ENCODE measurements at regions not wholly inside any gene's neighbourhood (a gene's known extent, or its start where the extent isn't known, plus 50 kb on each side); places are given as distances from the start of the nearest gene placed in this dataset.
"Not testable (repeated sequence)": the region's sequence is repeated elsewhere in the genome, so short reads cannot be mapped to it uniquely, and the experiment has no call there.

DNA sequence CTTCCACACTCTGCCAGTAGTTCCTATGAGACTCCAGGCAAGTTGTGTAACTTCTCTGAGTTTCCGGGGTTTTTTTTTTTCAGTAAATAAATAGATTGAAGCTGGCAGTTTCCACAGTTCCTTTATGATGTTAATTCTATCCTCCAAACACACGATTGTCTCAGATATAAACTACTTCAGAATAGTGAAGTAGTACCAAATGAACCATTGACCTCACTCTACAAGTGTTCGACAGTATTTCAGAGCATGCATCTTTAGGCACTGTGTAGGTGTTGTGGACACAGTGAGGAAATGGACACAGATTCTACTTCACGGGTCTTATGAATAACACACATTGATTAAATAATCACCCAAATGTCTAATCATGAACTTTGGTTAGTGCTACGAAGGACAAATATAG, 136.1 kb upstream of the IGSF10 start:
- intact Hi-C loops (cut with micrococcal nuclease), result no loop called here
- peak overlapping the region in 1 of 7 donors; percentile 4 for H3K27ac Mint-ChIP-seq
- no peak overlapping the region for H3K4me3 Mint-ChIP-seq
- Histone ChIP-seq H3K9me3 (ENCODE audit: control insufficient read depth in 1 of 2, low read length in 2 of 2) (no peaks in the 10 kb centered on the region), H3K27me3 (ENCODE audit: insufficient read depth, low read length) (no peaks in the 10 kb centered on the region), H3K4me1 (ENCODE audit: insufficient read depth, low read length) (no peaks in the 10 kb centered on the region), H3K4me3 (ENCODE audit: low read length in 2 of 2) (no peak overlapping the region), H3K27ac (ENCODE audit: low read depth, low read length) (no peak overlapping the region), H3K36me3 (ENCODE audit: insufficient read depth, low read length) (no peaks in the 10 kb centered on the region)
- ChIA-PET CTCF (ENCODE audit: partially characterized antibody) (interaction anchor here (0.6 kb wide), 1 partner anchor 22 kb away, joined by 3 read pairs; no protein-coding TSS in a partner anchor), POLR2A (ENCODE audit: partially characterized antibody) (no interaction called here)
- peaks cover 0 to 2% of the 10 kb centered on the region in 2 donors for H3K27me3 Mint-ChIP-seq
- no peaks in the 10 kb centered on the region for H3K36me3 Mint-ChIP-seq
- DNase-seq, result no peak
- no peaks in the 10 kb centered on the region for H3K4me1 Mint-ChIP-seq
- no peaks in the 10 kb centered on the region for H3K9me3 Mint-ChIP-seq

DNA sequence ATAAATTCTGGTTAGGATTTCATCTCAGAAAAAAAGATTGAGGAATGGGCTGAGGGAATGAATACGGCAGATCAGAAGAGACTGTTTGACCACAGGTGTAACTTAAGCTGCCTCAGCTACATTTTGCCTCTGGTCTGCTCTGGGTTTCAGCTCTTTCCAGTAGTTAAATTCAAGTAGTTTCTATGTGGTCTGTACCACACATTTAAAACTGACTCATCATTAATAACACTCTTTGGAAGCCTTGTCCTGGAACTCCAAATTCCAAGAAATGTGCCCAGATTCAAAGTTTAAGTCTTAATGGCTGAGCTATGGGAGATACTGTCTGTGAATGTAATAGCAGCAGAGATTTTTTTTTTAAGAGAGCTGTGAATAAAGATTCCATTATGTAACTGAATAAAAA, 133.1 kb upstream of the IGSF10 start:
- no peak overlapping the region for H3K27ac Mint-ChIP-seq
- DNase-seq, result no peak
- H3K9me3 Mint-ChIP-seq, result no peaks in the 10 kb centered on the region
- Histone ChIP-seq H3K27ac (ENCODE audit: low read depth, low read length) (no peak overlapping the region), H3K4me1 (ENCODE audit: insufficient read depth, low read length) (no peaks in the 10 kb centered on the region), H3K4me3 (ENCODE audit: low read length in 2 of 2) (no peak overlapping the region), H3K9me3 (ENCODE audit: control insufficient read depth in 1 of 2, low read length in 2 of 2) (no peaks in the 10 kb centered on the region), H3K27me3 (ENCODE audit: insufficient read depth, low read length) (no peaks in the 10 kb centered on the region), H3K36me3 (ENCODE audit: insufficient read depth, low read length) (no peaks in the 10 kb centered on the region)
- H3K27me3 Mint-ChIP-seq, result peaks cover 0 to 2% of the 10 kb centered on the region in 2 donors
- intact Hi-C loops (cut with micrococcal nuclease), result no loop called here
- H3K4me1 Mint-ChIP-seq, result no peaks in the 10 kb centered on the region
- no peak overlapping the region for H3K4me3 Mint-ChIP-seq
- no peaks in the 10 kb centered on the region for H3K36me3 Mint-ChIP-seq
- CTCF ChIA-PET (ENCODE audit: partially characterized antibody), result interaction anchor here (0.7 kb wide), 1 partner anchor 932 kb away, joined by 3 read pairs; no protein-coding TSS in a partner anchor
- POLR2A ChIA-PET (ENCODE audit: partially characterized antibody), result no interaction called here

DNA sequence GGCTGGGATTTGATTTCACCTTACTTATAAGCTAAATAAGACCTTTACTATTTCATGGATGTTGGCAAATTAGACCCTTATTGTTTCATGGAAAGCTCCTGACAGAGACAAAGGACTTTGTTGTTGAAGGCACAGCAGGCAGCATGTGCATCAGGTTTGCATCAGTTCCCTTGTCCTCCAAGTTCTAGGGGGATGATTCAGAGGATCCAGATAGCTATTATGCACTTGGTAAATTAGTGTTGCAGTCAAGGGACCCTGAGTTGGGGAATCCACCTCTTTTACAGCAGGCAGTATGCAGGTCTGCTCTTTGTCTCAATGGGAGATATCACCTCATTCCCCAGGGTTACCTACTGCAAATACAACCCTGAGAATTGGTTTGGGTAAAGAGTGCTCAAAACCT, 131.4 kb upstream of the IGSF10 start:
- peaks cover 0 to 2% of the 10 kb centered on the region in 2 donors for H3K27me3 Mint-ChIP-seq
- no peaks in the 10 kb centered on the region for H3K4me1 Mint-ChIP-seq
- H3K9me3 ChIP-seq (ENCODE audit: control insufficient read depth in 1 of 2, low read length in 2 of 2), result no peaks in the 10 kb centered on the region
- POLR2A ChIA-PET (ENCODE audit: partially characterized antibody), result no interaction called here
- H3K36me3 Mint-ChIP-seq, result no peaks in the 10 kb centered on the region
- no peak for DNase-seq
- no peak overlapping the region for H3K4me3 Mint-ChIP-seq
- intact Hi-C loops (cut with micrococcal nuclease), result no loop called here
- CTCF ChIA-PET (ENCODE audit: partially characterized antibody), result no interaction called here
- no peaks in the 10 kb centered on the region for H3K9me3 Mint-ChIP-seq
- H3K27me3 ChIP-seq (ENCODE audit: insufficient read depth, low read length), result no peaks in the 10 kb centered on the region
- H3K4me1 ChIP-seq (ENCODE audit: insufficient read depth, low read length), result no peaks in the 10 kb centered on the region
- H3K27ac ChIP-seq (ENCODE audit: low read depth, low read length), result no peak overlapping the region
- H3K4me3 ChIP-seq (ENCODE audit: low read length in 2 of 2), result no peak overlapping the region
- no peak overlapping the region for H3K27ac Mint-ChIP-seq
- H3K36me3 ChIP-seq (ENCODE audit: insufficient read depth, low read length), result no peaks in the 10 kb centered on the region

DNA sequence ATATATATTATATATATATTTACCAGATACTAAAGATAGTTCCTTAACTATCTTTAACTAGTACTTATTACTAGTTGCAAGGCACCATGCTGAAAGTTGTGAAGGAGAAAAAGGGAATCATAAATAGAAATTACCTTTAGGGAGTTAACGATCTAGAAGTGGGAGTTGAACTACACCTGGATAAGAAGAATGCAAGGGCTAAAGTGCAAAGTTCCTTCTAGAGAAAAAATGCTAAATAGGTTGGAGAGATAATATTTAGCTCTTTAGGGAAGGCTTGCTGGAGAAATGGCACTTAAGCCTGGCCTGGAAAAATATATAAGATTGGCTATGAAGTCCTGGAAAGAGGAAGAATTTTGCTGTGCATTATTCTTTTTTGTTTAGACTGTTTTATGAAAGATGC, 130.6 kb upstream of the IGSF10 start:
- Mint-ChIP-seq H3K27me3 (peaks cover 0 to 2% of the 10 kb centered on the region in 2 donors), H3K9me3 (no peaks in the 10 kb centered on the region), H3K4me1 (no peaks in the 10 kb centered on the region), H3K27ac (no peak overlapping the region), H3K36me3 (no peaks in the 10 kb centered on the region), H3K4me3 (no peak overlapping the region)
- DNase-seq, result no peak
- Histone ChIP-seq H3K36me3 (ENCODE audit: insufficient read depth, low read length) (no peaks in the 10 kb centered on the region), H3K27ac (ENCODE audit: low read depth, low read length) (no peak overlapping the region), H3K27me3 (ENCODE audit: insufficient read depth, low read length) (no peaks in the 10 kb centered on the region), H3K4me3 (ENCODE audit: low read length in 2 of 2) (no peak overlapping the region), H3K4me1 (ENCODE audit: insufficient read depth, low read length) (no peaks in the 10 kb centered on the region), H3K9me3 (ENCODE audit: control insufficient read depth in 1 of 2, low read length in 2 of 2) (no peaks in the 10 kb centered on the region)
- ChIA-PET POLR2A (ENCODE audit: partially characterized antibody) (no interaction called here), CTCF (ENCODE audit: partially characterized antibody) (no interaction called here)
- intact Hi-C loops (cut with micrococcal nuclease), result no loop called here

DNA sequence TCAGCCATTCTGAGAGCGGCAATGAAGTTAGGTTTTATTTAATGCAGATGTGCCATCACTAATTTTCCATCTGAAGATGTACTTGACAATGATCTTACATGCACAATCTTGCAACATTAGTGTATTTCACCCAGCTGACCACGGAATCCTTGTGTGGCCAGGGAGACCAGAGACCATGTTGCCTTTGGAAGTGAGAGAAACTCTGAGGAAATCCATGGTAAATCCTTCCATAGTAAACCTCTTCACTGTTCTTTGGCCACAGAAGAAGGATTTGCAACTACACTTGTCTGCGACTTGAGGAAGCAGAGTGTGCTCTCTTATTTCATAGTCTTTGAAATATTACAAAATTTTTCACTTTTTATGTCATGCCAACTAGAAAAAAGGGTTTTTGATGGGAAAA, 128.4 kb upstream of the IGSF10 start:
- intact Hi-C loops (cut with micrococcal nuclease), result no loop called here
- ChIA-PET POLR2A (ENCODE audit: partially characterized antibody) (no interaction called here), CTCF (ENCODE audit: partially characterized antibody) (no interaction called here)
- no peak overlapping the region for H3K27ac ChIP-seq (ENCODE audit: low read depth, low read length)
- H3K4me3 Mint-ChIP-seq, result no peak overlapping the region
- no peaks in the 10 kb centered on the region for H3K36me3 Mint-ChIP-seq
- DNase-seq, result no peak
- no peaks in the 10 kb centered on the region for H3K36me3 ChIP-seq (ENCODE audit: insufficient read depth, low read length)
- H3K27me3 ChIP-seq (ENCODE audit: insufficient read depth, low read length), result no peaks in the 10 kb centered on the region
- peaks cover under 1 to 2% of the 10 kb centered on the region in 2 donors for H3K27me3 Mint-ChIP-seq
- H3K9me3 Mint-ChIP-seq, result no peaks in the 10 kb centered on the region
- H3K4me1 Mint-ChIP-seq, result no peaks in the 10 kb centered on the region
- no peak overlapping the region for H3K27ac Mint-ChIP-seq
- no peaks in the 10 kb centered on the region for H3K4me1 ChIP-seq (ENCODE audit: insufficient read depth, low read length)
- H3K9me3 ChIP-seq (ENCODE audit: control insufficient read depth in 1 of 2, low read length in 2 of 2), result no peaks in the 10 kb centered on the region
- H3K4me3 ChIP-seq (ENCODE audit: low read length in 2 of 2), result no peak overlapping the region

DNA sequence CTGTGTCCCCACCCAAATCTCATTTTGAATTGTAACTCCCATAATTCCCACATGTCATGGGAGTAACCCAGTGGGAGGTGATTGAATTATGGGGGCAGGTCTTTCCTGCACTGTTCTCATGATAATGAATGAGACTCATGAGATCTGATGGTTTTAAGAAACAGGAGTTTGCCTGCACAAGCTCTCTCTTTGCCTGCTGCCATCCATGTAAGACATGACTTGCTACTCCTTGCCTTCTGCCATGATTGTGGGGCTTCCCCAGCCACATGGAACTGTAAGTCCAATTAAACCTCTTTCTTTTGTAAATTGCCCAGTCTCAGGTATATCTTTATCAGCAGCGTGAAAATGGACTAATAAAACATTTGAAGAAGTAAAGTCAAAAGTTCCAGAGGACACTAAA, 126.8 kb upstream of the IGSF10 start:
- POLR2A ChIA-PET (ENCODE audit: partially characterized antibody); H3K27me3 Mint-ChIP-seq; H3K27ac ChIP-seq (ENCODE audit: low read depth, low read length); H3K4me1 Mint-ChIP-seq; H3K27me3 ChIP-seq (ENCODE audit: insufficient read depth, low read length); H3K27ac Mint-ChIP-seq; H3K4me3 Mint-ChIP-seq; DNase-seq; H3K4me3 ChIP-seq (ENCODE audit: low read length in 2 of 2); H3K36me3 ChIP-seq (ENCODE audit: insufficient read depth, low read length); H3K36me3 Mint-ChIP-seq; CTCF ChIA-PET (ENCODE audit: partially characterized antibody); H3K9me3 Mint-ChIP-seq; H3K4me1 ChIP-seq (ENCODE audit: insufficient read depth, low read length); intact Hi-C loops (cut with micrococcal nuclease); H3K9me3 ChIP-seq (ENCODE audit: control insufficient read depth in 1 of 2, low read length in 2 of 2): not testable (repeated sequence)

DNA sequence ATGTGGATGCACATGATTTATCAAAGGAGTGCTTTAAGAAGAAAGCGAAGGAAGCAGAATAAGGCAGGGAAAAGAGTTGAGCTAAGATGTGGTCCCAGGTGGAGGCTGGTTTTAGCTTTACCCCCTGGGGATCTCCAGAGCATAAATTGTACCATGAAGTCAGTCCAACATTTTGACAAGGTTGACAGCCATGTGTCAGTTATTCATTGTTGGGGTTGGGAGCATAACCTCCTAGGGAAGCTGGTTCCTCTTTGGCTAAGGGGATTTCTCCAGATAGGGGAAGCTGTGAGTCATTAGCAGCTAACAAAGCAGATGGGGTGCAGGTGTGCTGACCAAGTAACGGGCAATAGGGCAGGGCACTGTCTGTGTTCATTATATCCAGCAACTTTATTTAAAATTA, 123.7 kb upstream of the IGSF10 start:
- H3K9me3 Mint-ChIP-seq, result no peaks in the 10 kb centered on the region
- H3K4me3 Mint-ChIP-seq, result no peak overlapping the region
- Histone ChIP-seq H3K27ac (ENCODE audit: low read depth, low read length) (no peak overlapping the region), H3K4me3 (ENCODE audit: low read length in 2 of 2) (no peak overlapping the region), H3K4me1 (ENCODE audit: insufficient read depth, low read length) (no peaks in the 10 kb centered on the region), H3K36me3 (ENCODE audit: insufficient read depth, low read length) (no peaks in the 10 kb centered on the region), H3K27me3 (ENCODE audit: insufficient read depth, low read length) (no peaks in the 10 kb centered on the region), H3K9me3 (ENCODE audit: control insufficient read depth in 1 of 2, low read length in 2 of 2) (no peaks in the 10 kb centered on the region)
- H3K27me3 Mint-ChIP-seq, result peaks cover 2 to 3% of the 10 kb centered on the region in 2 donors
- ChIA-PET CTCF (ENCODE audit: partially characterized antibody) (no interaction called here), POLR2A (ENCODE audit: partially characterized antibody) (no interaction called here)
- no peak for DNase-seq
- H3K36me3 Mint-ChIP-seq, result no peaks in the 10 kb centered on the region
- H3K4me1 Mint-ChIP-seq, result no peaks in the 10 kb centered on the region
- H3K27ac Mint-ChIP-seq, result no peak overlapping the region
- intact Hi-C loops (cut with micrococcal nuclease), result no loop called here

DNA sequence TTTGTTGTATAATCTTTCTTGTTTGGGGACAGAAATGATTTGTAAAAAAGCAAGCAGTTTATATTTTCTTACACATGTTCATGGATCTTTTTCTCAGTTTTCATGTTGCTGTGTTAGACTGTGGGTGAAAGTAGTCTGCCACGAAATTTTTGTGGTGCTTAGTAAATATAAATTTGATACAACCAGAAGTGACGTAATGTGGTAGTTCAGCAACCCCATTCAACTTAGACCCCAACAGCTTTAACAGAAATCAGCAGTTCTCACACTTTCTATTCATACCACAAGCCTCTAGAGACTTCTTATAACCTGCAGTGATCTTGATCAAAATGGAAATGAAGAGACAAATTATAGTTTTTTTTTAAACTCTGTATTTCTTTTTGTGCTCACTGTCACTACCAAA, 120.2 kb upstream of the IGSF10 start:
- no peaks in the 10 kb centered on the region for H3K4me1 Mint-ChIP-seq
- intact Hi-C loops (cut with micrococcal nuclease), result no loop called here
- H3K27me3 ChIP-seq (ENCODE audit: insufficient read depth, low read length), result no peaks in the 10 kb centered on the region
- H3K4me3 Mint-ChIP-seq, result no peak overlapping the region
- no peaks in the 10 kb centered on the region for H3K36me3 Mint-ChIP-seq
- no peaks in the 10 kb centered on the region for H3K9me3 ChIP-seq (ENCODE audit: control insufficient read depth in 1 of 2, low read length in 2 of 2)
- H3K36me3 ChIP-seq (ENCODE audit: insufficient read depth, low read length), result no peaks in the 10 kb centered on the region
- H3K9me3 Mint-ChIP-seq, result peaks cover 0 to 4% (median 0%) of the 10 kb centered on the region in 8 donors
- H3K4me3 ChIP-seq (ENCODE audit: low read length in 2 of 2), result no peak overlapping the region
- H3K27me3 Mint-ChIP-seq, result peaks cover 3 to 5% of the 10 kb centered on the region in 2 donors
- no peak overlapping the region for H3K27ac Mint-ChIP-seq
- POLR2A ChIA-PET (ENCODE audit: partially characterized antibody), result no interaction called here
- no peak overlapping the region for H3K27ac ChIP-seq (ENCODE audit: low read depth, low read length)
- no peak for DNase-seq
- CTCF ChIA-PET (ENCODE audit: partially characterized antibody), result no interaction called here
- no peaks in the 10 kb centered on the region for H3K4me1 ChIP-seq (ENCODE audit: insufficient read depth, low read length)

Measured in CD4-positive, alpha-beta memory T cell (primary cell).